GM12878 (cell line): ENCODE measurements at regions not wholly inside any gene's neighbourhood (a gene's known extent, or its start where the extent isn't known, plus 50 kb on each side); places are given as distances from the start of the nearest gene placed in this dataset.
A peak's percentile ranks its signal among the peaks of the same experiment; 100 is the strongest.

Source experiments
- ATAC-seq: fragments of 200-7000 bp; cut with Tn5 transposase; 3 replicates; pipeline ENCODE4 v1.9.1; 2020; ENCODE audit warnings: mild to moderate bottlenecking, moderate library complexity
- BruUV-seq: library from RNA; stranded (reverse); fragments of 400-500 nt; replicated peaks from 2 replicates; lab custom pipeline; 2021; lab: Mats Ljungman, UMichigan
- CTCF ChIA-PET: fragments of 300-600 bp; sonication (Branson Sonifier 250); formaldehyde crosslinking; extraction: SDS; loops from one replicate; lab custom pipeline; 2021; ENCODE audit warnings: inconsistent platforms; lab: Yijun Ruan, JAX
- POLR2A ChIA-PET: fragments of 350-600 bp; formaldehyde crosslinking; extraction: SDS; loops from one replicate; lab custom pipeline; 2021; ENCODE audit warnings: inconsistent platforms; lab: Charles Lee
- RAD21 ChIA-PET: fragments of 300-600 bp; sonication (Branson Sonifier 250); formaldehyde crosslinking; loops from one replicate; lab custom pipeline; 2023; ENCODE audit warnings: antibody characterized with exemption; ENCODE audit not compliant: unreplicated experiment; lab: Charles Lee
- SMC1A ChIA-PET: fragments of 300-600 bp; sonication (Branson Sonifier 250); formaldehyde crosslinking; loops from one replicate; lab custom pipeline; 2023; ENCODE audit not compliant: unreplicated experiment, uncharacterized antibody; lab: Charles Lee
- DNase-seq: peaks from one replicate; pipeline ENCODE4 v3.0.0-alpha.2; 2011; ENCODE audit warnings: low read depth, low spot score
- FAIRE-seq: peaks from 3 replicates; lab custom pipeline; 2011; peaks lifted over from hg19 to GRCh38; lab: Jason Lieb, UNC
- H2AFZ ChIP-seq: 2 replicates; pipeline ENCODE4 v1.6.0; 2011; ENCODE audit warnings: low read depth, low read length, control low read depth; ENCODE audit not compliant: control insufficient read depth
- H3K27ac ChIP-seq: 2 replicates; pipeline ENCODE4 v1.5.1; 2011; ENCODE audit warnings: control low read depth; ENCODE audit not compliant: control insufficient read depth, insufficient read depth
- H3K27me3 ChIP-seq, 2 experiments: replicated peaks in 1 of 2; 2 replicates each; pipeline versions ENCODE4 v1.6.0 to v1.6.1; 2011; ENCODE audit warnings: low read length in 1 of 2; ENCODE audit not compliant: control insufficient read depth in 2 of 2, insufficient read depth in 2 of 2
- H3K36me3 ChIP-seq, 2 experiments: 2 replicates each; pipeline ENCODE4 v1.5.1; 2011; ENCODE audit warnings: low read length in 1 of 2; ENCODE audit not compliant: control insufficient read depth in 2 of 2, insufficient read depth in 2 of 2
- H3K4me1 ChIP-seq: 2 replicates; pipeline ENCODE4 v1.6.1; 2011; ENCODE audit warnings: mild to moderate bottlenecking, low read length, moderate library complexity, mixed read lengths; ENCODE audit not compliant: control insufficient read depth, insufficient read depth
- H3K4me2 ChIP-seq: 2 replicates; pipeline ENCODE4 v1.6.0; 2011; ENCODE audit warnings: control low read depth; ENCODE audit not compliant: control insufficient read depth, insufficient read depth
- H3K4me3 ChIP-seq: fragments of 200-600 bp; sonication (generic); 2 replicates; pipeline ENCODE4 v1.5.1; 2016
- H3K79me2 ChIP-seq: 2 replicates; pipeline ENCODE4 v1.6.0; 2011; ENCODE audit warnings: low read length; ENCODE audit not compliant: control insufficient read depth, insufficient read depth
- H3K9ac ChIP-seq: 2 replicates; pipeline ENCODE4 v1.8.0; 2011; ENCODE audit warnings: low read length, control low read depth, mixed read lengths; ENCODE audit not compliant: control insufficient read depth, insufficient read depth
- H3K9me3 ChIP-seq: replicated peaks from 3 replicates; pipeline ENCODE4 v1.5.1; 2011; ENCODE audit warnings: mild to moderate bottlenecking, low read length; ENCODE audit not compliant: control insufficient read depth, insufficient read depth
- H4K20me1 ChIP-seq: 2 replicates; pipeline ENCODE4 v1.6.0; 2011; ENCODE audit not compliant: control insufficient read depth, insufficient read depth
- CTCF ChIP-seq, 3 experiments: IDR thresholded peaks in 2 of 3; conservative IDR thresholded peaks in 1 of 3; 2 replicates each; pipeline ENCODE4 v1.5.1; 2011; ENCODE audit warnings: low read depth in 3 of 3, low read length in 3 of 3, mild to moderate bottlenecking in 3 of 3, control low read depth in 2 of 3, moderate library complexity in 2 of 3, inconsistent platforms in 1 of 3, mixed read lengths in 1 of 3; ENCODE audit not compliant: control insufficient read depth in 2 of 3, insufficient read depth in 1 of 3; ENCODE audit errors: extremely low read depth in 1 of 3
- HDGF ChIP-seq: fragments of 450-650 bp; IDR thresholded peaks from 2 replicates; pipeline ENCODE4 v1.6.1; 2016; ENCODE audit warnings: antibody characterized with exemption
- RAD21 ChIP-seq: IDR thresholded peaks from 2 replicates; pipeline ENCODE4 v1.6.1; 2011; ENCODE audit warnings: mild to moderate bottlenecking, low read depth, low read length, moderate library complexity; ENCODE audit not compliant: insufficient read depth
- SMC3 ChIP-seq: IDR thresholded peaks from 2 replicates; pipeline ENCODE4 v1.6.1; 2011; ENCODE audit warnings: low read length, improper control_type of control experiment, borderline replicate concordance
- SREBF1 ChIP-seq: IDR thresholded peaks from 2 replicates; pipeline ENCODE4 v1.6.1; 2012; ENCODE audit warnings: mild to moderate bottlenecking, low read length
- TCF12 ChIP-seq: IDR thresholded peaks from 2 replicates; pipeline ENCODE4 v1.6.1; 2011; ENCODE audit warnings: low read depth, mild to moderate bottlenecking, low read length
- YBX1 ChIP-seq: fragments of 450-650 bp; IDR thresholded peaks from 2 replicates; pipeline ENCODE4 v1.6.1; 2016; ENCODE audit warnings: antibody characterized with exemption
- WGBS: methylation state at CpG from one replicate; pipeline ENCODE4 v1.1.6; 2016; ENCODE audit warnings: low lambda C conversion rate; ENCODE audit not compliant: insufficient replicate concordance, insufficient coverage; ENCODE audit errors: missing lambda C conversion rate; 5-methylcytosine and 5-hydroxymethylcytosine counted together
- in situ Hi-C: fragments of 300-500 bp; cut with MboI; formaldehyde crosslinking; loops from 9 replicates; pipeline ENCODE4 v1.14.3; 2018; ENCODE audit warnings: mixed read lengths
- intact Hi-C: fragments of 100-400 bp; cut with micrococcal nuclease; formaldehyde crosslinking; loops from one replicate; pipeline ENCODE4 v1.14.2; 2022; ENCODE audit not compliant: unreplicated experiment

DNA sequence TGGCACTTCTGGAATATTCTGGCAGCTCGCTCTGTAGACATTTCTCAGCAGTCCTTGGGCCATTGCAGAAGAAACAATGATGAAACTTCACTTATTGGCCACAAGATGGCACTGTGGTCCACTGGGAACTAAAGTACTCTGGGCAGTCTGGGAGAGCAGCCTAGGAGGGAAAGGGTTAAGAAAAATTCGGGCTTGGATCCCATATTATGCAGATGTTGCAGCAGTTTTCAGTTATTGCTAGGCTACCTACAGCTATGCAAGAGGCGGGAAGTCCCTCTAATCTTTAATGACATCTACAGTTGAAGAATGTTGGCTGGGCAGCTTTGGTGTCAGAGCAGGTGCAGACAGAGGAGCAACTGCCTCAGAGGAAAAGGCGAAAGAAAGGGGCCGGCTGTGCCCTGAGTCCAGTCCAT lies 201.7 kb upstream of the PRSS58 start:
- no peaks in the 10 kb centered on the region for H3K79me2 ChIP-seq
- H3K27me3 ChIP-seq, result peaks cover 0 to 2% of the 10 kb centered on the region in 2 experiments; a peak in 1 of 4 replicates
- ATAC-seq, result peak; percentile 95
- H3K9me3 ChIP-seq, result no peaks in the 10 kb centered on the region
- POLR2A ChIA-PET, result no interaction called here
- intact Hi-C loops, result no loop called here
- TF ChIP-seq SMC3 (peak; percentile 42; the same call in 1 of the 2 replicates), SREBF1 (no peak), HDGF (no peak), YBX1 (no peak), RAD21 (peak; percentile 62), TCF12 (no peak), CTCF (IDR thresholded peaks at IDR 0.05 in 2 of 3, conservative IDR thresholded peaks at IDR 0.05 in 1 of 3; ENCODE audit: control insufficient read depth in 2 of 3, extremely low read depth in 1 of 3, insufficient read depth in 1 of 3, low read depth in 3 of 3, low read length in 3 of 3) (peak; percentile 61 to 73 (median 64))
- H3K9ac ChIP-seq, result no peak overlapping the region
- no TSS peak for BruUV-seq
- RAD21 ChIA-PET, result interaction anchor here (0.9 to 1.5 kb wide), 2 partner anchors 24 to 56 kb away, joined by 3 read pairs; no protein-coding TSS in a partner anchor
- SMC1A ChIA-PET, result interaction anchor here (0.7 to 1.3 kb wide), 4 partner anchors 11 to 352 kb away, joined by 3 to 5 read pairs (median 4); no protein-coding TSS in a partner anchor
- no peak overlapping the region for H2AFZ ChIP-seq
- H4K20me1 ChIP-seq, result no peaks in the 10 kb centered on the region
- CTCF ChIA-PET, result interaction anchor here (0.7 to 20.9 kb wide), 21 partner anchors 10 to 756 kb away, joined by 3 to 205 read pairs (median 4); no protein-coding TSS in a partner anchor
- no peaks in the 10 kb centered on the region for H3K4me1 ChIP-seq
- no peak overlapping the region for H3K4me2 ChIP-seq
- no peak overlapping the region for H3K4me3 ChIP-seq
- in situ Hi-C loops, result no loop called here
- DNase-seq, result no peak
- H3K36me3 ChIP-seq, result no peaks in the 10 kb centered on the region
- FAIRE-seq, result peak; percentile 49
- WGBS, result 0% methylated on average over 5 of the region's 5 CpGs
- no peak overlapping the region for H3K27ac ChIP-seq
